DND-41 (cell line): ENCODE measurements at regions not wholly inside any gene's neighbourhood (a gene's known extent, or its start where the extent isn't known, plus 50 kb on each side); places are given as distances from the start of the nearest gene placed in this dataset.

Experiments
- CTCF ChIP-seq: IDR thresholded peaks from 2 replicates; pipeline ENCODE4 v1.5.1; 2012; ENCODE audit warnings: borderline replicate concordance, low read length, moderate library complexity, mild to moderate bottlenecking; ENCODE audit not compliant: poor library complexity, severe bottlenecking; ENCODE audit errors: extremely low read depth
- EZH2 ChIP-seq: IDR thresholded peaks from 3 replicates; pipeline ENCODE4 v1.6.1; 2012; ENCODE audit warnings: borderline replicate concordance, low read depth, mild to moderate bottlenecking, moderate library complexity, low read length, inconsistent platforms; ENCODE audit not compliant: severe bottlenecking

- TF ChIP-seq CTCF, result no peak
- no peak for TF ChIP-seq EZH2
Measured at GRCh38 chr4:176902710-176903323, 110.1 kb upstream of the VEGFC start.
